ENCODE measurements at regions not wholly inside any gene's neighbourhood (a gene's known extent, or its start where the extent isn't known, plus 50 kb on each side); places are given as distances from the start of the nearest gene placed in this dataset.

- TF ChIP-seq CTCF (IDR thresholded peaks at IDR 0.05) (no peak), POLR2A (IDR thresholded peaks at IDR 0.05) (no peak)
Measured at GRCh38 chr6:90385759-90386313, 89.2 kb upstream of the BACH2 start.
